ENCODE measurements at regions not wholly inside any gene's neighbourhood (a gene's known extent, or its start where the extent isn't known, plus 50 kb on each side); places are given as distances from the start of the nearest gene placed in this dataset.

DNA sequence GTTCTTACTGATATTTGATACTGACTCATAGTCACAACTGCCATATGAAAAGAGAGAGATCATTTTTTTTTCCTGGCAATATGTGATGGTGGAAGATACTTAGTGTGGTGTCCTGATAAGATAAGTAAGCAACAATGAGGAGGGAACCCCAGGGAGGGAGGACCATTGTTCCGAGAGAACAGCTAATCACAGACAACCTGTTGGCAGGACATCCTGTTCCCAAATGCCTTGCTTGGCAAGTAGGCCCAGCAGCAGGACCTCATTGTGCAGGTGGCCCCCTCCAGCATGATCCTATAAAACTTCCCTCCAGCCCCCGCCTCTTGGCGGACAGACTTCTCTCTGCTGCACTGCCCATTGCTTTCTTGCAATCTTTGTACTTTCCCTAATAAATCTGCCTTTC lies 329.4 kb upstream of the CHRM3 start:
- Histone ChIP-seq H2AFZ (ENCODE audit: low read depth, low read length) (no peak overlapping the region), H3K27me3 (ENCODE audit: control insufficient read depth in 2 of 2, insufficient read depth in 2 of 2, low read length in 2 of 2) (no peaks in the 10 kb centered on the region), H3K9me3 (replicated peaks; ENCODE audit: control insufficient read depth, insufficient read depth, low read depth, low read length) (peaks cover 2% of the 10 kb centered on the region), H3K4me3 (no peak overlapping the region), H3K27ac (ENCODE audit: extremely low read depth, low read depth, low read length) (no peak overlapping the region), H3K9ac (ENCODE audit: insufficient read depth in 1 of 2, low read depth in 2 of 2, low read length in 2 of 2) (no peak overlapping the region), H3K4me2 (ENCODE audit: insufficient read depth, low read length) (no peak overlapping the region), H3K4me1 (replicated peaks in 1 of 2; ENCODE audit: control insufficient read depth in 2 of 2, insufficient read depth in 2 of 2, low read length in 2 of 2) (no peaks in the 10 kb centered on the region), H3K79me2 (ENCODE audit: control insufficient read depth, insufficient read depth, low read length) (no peaks in the 10 kb centered on the region), H3K9me1 (ENCODE audit: control insufficient read depth, insufficient read depth, low read length) (no peaks in the 10 kb centered on the region), H3K36me3 (ENCODE audit: control insufficient read depth, insufficient read depth, low read length) (no peaks in the 10 kb centered on the region), H4K20me1 (replicated peaks; ENCODE audit: control insufficient read depth, insufficient read depth, low read length) (no peaks in the 10 kb centered on the region)
- no peak for DNase-seq (ENCODE audit: extremely low read depth in 1 of 4, low spot score in 3 of 4)
- FAIRE-seq: no peak
- TF ChIP-seq BACH1 (tag; IDR thresholded peaks at IDR 0.05): no peak
- no peak for TF ChIP-seq GABPB1 (CRISPR knock-in tag; IDR thresholded peaks at IDR 0.05)
- TF ChIP-seq CHD4 (IDR thresholded peaks at IDR 0.05; ENCODE audit: insufficient read depth, insufficient replicate concordance, low read depth, low read length, poor library complexity, severe bottlenecking): no peak
- TF ChIP-seq MYBL2 (IDR thresholded peaks at IDR 0.05; ENCODE audit: low read depth): no peak
- no peak for TF ChIP-seq MYBL2 (CRISPR knock-in tag; IDR thresholded peaks at IDR 0.05; ENCODE audit: borderline replicate concordance)
- TF ChIP-seq RBM14 (IDR thresholded peaks at IDR 0.05; ENCODE audit: borderline replicate concordance, insufficient read depth, low read depth, low read length): no peak
- no peak for TF ChIP-seq ELF4 (CRISPR knock-in tag; IDR thresholded peaks at IDR 0.05)
- TF ChIP-seq POU5F1 (IDR thresholded peaks at IDR 0.05; ENCODE audit: borderline replicate concordance, low read depth, low read length, partially characterized antibody): no peak
- no peak for TF ChIP-seq HMG20A (CRISPR knock-in tag; conservative IDR thresholded peaks at IDR 0.05)
- ChIA-PET POLR2A (interaction anchor here (0.6 kb wide), 1 partner anchor 1779 kb away, joined by 3 read pairs; no protein-coding TSS in a partner anchor), CTCF (ENCODE audit: low intra/inter-chr PET ratio) (no interaction called here)
- BruUV-seq (replicated peaks): no TSS peak
- intact Hi-C loops (cut with micrococcal nuclease) (no loop called here), in situ Hi-C loops (cut with MboI) (no loop called here)
- WGBS (ENCODE audit: insufficient coverage, low coverage, missing lambda C conversion rate): 0% methylated on average over 3 of the region's 3 CpGs
- ATAC-seq: no peak

Data from K562 (cell line).